RCC 7860 (cell line): ENCODE measurements at regions not wholly inside any gene's neighbourhood (a gene's known extent, or its start where the extent isn't known, plus 50 kb on each side); places are given as distances from the start of the nearest gene placed in this dataset.
"Not testable (repeated sequence)": the region's sequence is repeated elsewhere in the genome, so short reads cannot be mapped to it uniquely, and the experiment has no call there.

Experiments used
- DNase-seq: peaks from one replicate; pipeline ENCODE4 v3.0.0-alpha.2; 2015; ENCODE audit warnings: low spot score
- FAIRE-seq: peaks from 2 replicates; lab custom pipeline; 2012; peaks lifted over from hg19 to GRCh38; lab: Jason Lieb, UNC

GRCh38 chr1:90219166-90219871, 224.4 kb downstream of the ZNF326 start:
- not testable (repeated sequence) for DNase-seq, FAIRE-seq

GRCh38 chr1:90210633-90211491, 216.0 kb downstream of the ZNF326 start:
- no peak for FAIRE-seq
- no peak for DNase-seq

GRCh38 chr1:90208949-90209348, 214.0 kb downstream of the ZNF326 start:
- FAIRE-seq (no peak), DNase-seq (no peak)

GRCh38 chr1:90206260-90206659, 211.3 kb downstream of the ZNF326 start:
- FAIRE-seq = no peak
- no peak for DNase-seq

GRCh38 chr1:90204780-90205179, 209.9 kb downstream of the ZNF326 start:
- DNase-seq (no peak), FAIRE-seq (no peak)

- FAIRE-seq (no peak), DNase-seq (no peak)
Observed at GRCh38 chr1:90204023-90204590, 209.2 kb downstream of the ZNF326 start.

GRCh38 chr1:90201467-90202358, 206.8 kb downstream of the ZNF326 start:
- DNase-seq = no peak
- FAIRE-seq = no peak

- DNase-seq (no peak), FAIRE-seq (no peak)
Observed at GRCh38 chr1:90200646-90201205, 205.8 kb downstream of the ZNF326 start.

GRCh38 chr1:90198616-90199332, 203.9 kb downstream of the ZNF326 start:
- DNase-seq (no peak), FAIRE-seq (no peak)

GRCh38 chr1:90193116-90193515, 198.2 kb downstream of the ZNF326 start:
- DNase-seq (no peak), FAIRE-seq (no peak)

GRCh38 chr1:90192408-90192807, 197.5 kb downstream of the ZNF326 start:
- FAIRE-seq (no peak), DNase-seq (no peak)

- FAIRE-seq (no peak), DNase-seq (no peak)
Observed at GRCh38 chr1:90190523-90190922, 195.6 kb downstream of the ZNF326 start.

- no peak for DNase-seq
- FAIRE-seq = no peak
Observed at GRCh38 chr1:90189889-90190288, 195.0 kb downstream of the ZNF326 start.

GRCh38 chr1:90187323-90187585, 192.3 kb downstream of the ZNF326 start:
- FAIRE-seq (no peak), DNase-seq (no peak)

GRCh38 chr1:90186506-90187322, 191.8 kb downstream of the ZNF326 start:
- FAIRE-seq = no peak
- DNase-seq = no peak

GRCh38 chr1:90176530-90176929, 181.6 kb downstream of the ZNF326 start:
- DNase-seq = no peak
- no peak for FAIRE-seq

GRCh38 chr1:90175490-90176167, 180.7 kb downstream of the ZNF326 start:
- no peak for FAIRE-seq

GRCh38 chr1:90174246-90174645, 179.3 kb downstream of the ZNF326 start:
- FAIRE-seq (peak; percentile 71), DNase-seq (peak; percentile 20)

More at GRCh38 chr1:90175490-90176167, 180.7 kb downstream of the ZNF326 start:
- DNase-seq = no peak

GRCh38 chr1:90162216-90162615, 167.3 kb downstream of the ZNF326 start:
- DNase-seq (no peak), FAIRE-seq (no peak)
